ENCODE measurements at regions not wholly inside any gene's neighbourhood (a gene's known extent, or its start where the extent isn't known, plus 50 kb on each side); places are given as distances from the start of the nearest gene placed in this dataset.

DNA sequence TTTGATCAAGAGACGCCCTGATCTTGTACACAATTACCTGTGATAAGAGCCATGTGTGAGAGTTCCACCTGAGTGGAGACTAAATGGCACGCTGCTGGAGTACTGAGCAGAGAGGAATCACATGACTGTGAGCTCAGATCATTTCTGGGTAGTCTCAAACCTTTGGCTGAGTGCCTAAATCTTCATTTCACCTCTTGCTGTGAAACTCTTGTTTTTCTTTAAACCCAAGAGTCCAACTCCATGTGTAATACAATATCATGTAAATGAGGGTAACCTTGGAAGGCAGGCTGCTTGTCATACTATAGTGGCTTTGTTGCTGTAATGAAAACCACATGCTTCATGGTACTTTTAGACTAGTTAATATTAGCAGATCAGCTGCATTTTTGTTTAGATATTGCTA is 156.9 kb downstream of the CAND1 start:
- DNase-seq (ENCODE audit: low read depth in 2 of 2): no peak

- no peak for DNase-seq (ENCODE audit: low read depth in 2 of 2)
Measured at GRCh38 chr12:67427336-67427735, 158.2 kb downstream of the CAND1 start.

GRCh38 chr12:67428431-67428830 is 159.3 kb downstream of the CAND1 start:
- DNase-seq (ENCODE audit: low read depth in 2 of 2): no peak

DNA sequence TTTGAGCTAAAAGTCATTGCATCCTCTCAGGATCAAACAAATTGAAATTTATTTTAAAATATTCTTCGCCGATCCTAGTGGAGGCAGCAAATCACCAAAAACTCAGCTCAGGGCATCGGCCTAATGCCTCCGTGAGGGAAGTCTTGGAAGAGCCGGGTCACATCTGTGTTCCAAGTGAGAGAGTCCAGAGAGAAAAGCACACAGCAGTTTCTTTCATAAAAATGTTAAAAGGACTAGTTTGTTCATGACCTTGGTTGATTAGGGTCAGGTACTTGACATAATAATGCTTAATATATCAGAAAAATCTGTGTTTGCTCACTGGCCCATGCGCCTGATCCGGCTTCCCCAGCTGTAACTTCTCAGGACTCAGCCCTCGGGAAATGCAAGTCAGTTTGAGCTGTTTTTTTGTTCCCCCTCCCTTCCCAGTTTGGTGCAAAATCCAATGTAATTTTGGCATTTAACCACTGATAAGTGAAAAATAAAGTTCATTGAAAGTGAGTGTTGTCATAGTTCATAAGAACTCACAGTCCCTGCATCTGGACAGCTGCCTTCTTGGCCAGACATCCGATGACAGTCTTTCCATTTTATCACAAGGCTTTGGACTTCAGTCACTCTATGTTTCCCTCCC is 161.7 kb downstream of the CAND1 start:
- no peak for DNase-seq (ENCODE audit: low read depth in 2 of 2)

DNA sequence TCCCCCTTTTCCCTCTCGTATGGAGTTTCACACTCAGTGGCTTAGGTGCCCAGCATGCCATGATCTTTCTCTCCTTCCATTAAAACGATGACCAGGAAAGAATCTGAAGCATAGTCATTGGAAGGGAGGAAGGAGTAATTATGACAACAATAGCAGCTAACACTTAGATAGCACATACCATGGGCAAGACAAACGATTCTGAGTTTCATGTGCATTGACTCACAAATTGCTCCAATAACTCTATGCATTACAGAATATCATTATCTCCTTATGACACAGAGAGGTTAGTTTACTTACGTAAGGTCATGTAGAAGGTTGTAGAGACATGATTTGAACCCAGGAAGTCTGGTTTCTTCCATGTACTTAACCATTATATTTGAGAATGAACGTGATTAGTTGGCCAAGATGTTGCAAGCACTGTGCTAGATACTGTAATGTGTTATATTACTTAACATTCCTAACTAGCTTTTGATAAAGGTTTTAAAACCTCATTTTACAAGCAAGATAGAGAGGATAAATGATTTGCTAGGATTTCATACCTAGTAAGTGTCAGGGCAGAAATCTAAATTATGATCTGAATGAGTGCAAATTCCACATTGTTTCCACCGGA is 162.4 kb downstream of the CAND1 start:
- DNase-seq (ENCODE audit: low read depth in 2 of 2): no peak

GRCh38 chr12:67433385-67434175 is 164.4 kb downstream of the CAND1 start:
- no peak for DNase-seq (ENCODE audit: low read depth in 2 of 2)

GRCh38 chr12:67434671-67435370 is 165.7 kb downstream of the CAND1 start:
- no peak for DNase-seq (ENCODE audit: low read depth in 2 of 2)

DNA sequence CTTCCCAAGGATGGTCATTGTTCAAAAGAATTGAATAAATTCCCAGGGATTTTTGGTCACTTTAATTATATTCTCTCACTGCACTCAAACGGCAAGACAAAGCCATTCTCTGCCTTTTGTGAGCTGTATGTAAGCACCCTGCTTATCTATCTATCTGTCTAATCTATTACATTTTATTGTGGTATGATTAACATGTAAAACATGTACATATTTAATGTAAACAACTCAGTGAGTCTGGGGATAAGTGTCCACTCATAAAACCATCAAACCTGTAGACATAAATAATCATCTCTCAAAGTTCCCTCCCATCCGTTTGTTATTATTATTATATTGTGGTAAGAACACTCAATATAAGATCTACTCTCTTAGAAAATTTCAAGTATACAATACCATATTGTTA is 167.1 kb downstream of the CAND1 start:
- no peak for DNase-seq (ENCODE audit: low read depth in 2 of 2)

GRCh38 chr12:67437011-67437410 is 167.9 kb downstream of the CAND1 start:
- DNase-seq (ENCODE audit: low read depth in 2 of 2): no peak

DNA sequence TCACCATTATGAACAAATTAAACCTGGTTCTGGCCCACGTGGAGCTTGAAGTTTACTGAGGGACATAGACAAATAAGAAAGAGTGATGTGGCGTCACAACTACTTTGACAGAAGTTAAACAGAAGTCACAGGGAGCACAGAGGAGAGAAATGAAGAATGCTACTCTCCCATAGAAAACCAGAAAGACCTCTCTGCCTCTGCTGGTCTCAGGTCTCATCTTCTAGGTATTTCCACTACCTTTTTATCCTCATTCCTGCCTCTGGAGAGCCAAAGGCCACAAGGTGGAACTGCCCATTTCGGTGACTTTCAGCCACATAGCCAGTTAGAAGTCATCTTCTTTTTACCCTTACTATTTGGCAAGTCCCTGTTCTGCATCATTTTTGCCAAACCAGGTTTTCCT is 170.5 kb downstream of the CAND1 start:
- no peak for DNase-seq (ENCODE audit: low read depth in 2 of 2)

DNA sequence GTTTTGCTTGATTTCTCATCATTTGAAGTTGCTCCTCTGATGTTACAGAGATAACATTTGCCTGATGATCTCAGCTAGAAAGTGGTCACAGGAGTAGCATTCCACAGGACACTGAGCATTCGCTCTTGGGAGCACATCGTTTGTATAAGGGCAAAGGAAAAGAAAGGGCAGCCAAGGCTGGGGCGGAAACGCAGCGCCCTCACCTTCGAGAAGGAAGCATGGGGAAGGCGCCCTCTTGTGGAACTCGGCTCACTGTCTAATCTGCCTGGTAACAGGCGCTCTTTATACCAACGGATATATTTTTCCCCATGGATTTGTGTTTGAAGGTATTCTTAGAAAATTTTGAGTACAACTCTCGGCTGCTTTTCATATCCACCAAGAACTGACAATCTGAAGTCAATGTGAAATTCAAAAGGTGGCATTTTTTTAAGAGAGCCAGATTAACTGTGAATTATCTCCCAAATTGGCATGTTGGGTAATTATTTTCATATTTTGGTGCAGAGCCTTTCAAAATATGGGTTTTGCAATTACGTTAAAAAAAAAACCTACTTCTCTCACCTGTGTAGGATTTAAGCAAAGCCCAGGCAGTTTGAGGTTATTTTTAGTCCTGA is 172.7 kb downstream of the CAND1 start:
- peak; percentile 69 to 72 for DNase-seq (ENCODE audit: low read depth in 2 of 2)

DNA sequence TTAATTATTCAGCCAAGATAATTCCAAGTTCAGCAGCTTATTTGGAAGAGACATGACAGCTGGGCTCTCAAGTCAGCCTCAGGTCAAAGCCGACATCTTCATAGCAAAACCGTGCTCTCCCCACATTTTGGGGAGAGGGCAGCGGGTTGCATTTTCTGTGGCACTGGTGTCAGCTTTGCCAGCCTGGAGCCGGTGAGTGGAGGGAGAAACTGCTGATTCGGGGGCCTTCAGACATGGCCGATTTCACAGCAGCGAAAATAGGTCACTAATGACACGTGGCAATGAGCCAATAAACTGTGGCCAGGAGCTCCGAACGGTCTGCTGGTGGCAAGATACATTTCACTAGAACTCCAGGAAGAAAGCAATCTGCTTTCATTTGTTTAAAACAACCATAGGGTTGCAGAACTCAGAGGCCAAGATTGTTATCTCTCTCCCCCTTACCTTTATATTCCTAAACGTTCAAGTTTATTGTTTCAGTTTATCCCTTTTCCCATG is 173.2 kb downstream of the CAND1 start:
- no peak for DNase-seq (ENCODE audit: low read depth in 2 of 2)

GRCh38 chr12:67442896-67443295 is 173.7 kb downstream of the CAND1 start:
- DNase-seq (ENCODE audit: low read depth in 2 of 2): no peak

GRCh38 chr12:67444542-67444941 is 175.4 kb downstream of the CAND1 start:
- no peak for DNase-seq (ENCODE audit: low read depth in 2 of 2)

- DNase-seq (ENCODE audit: low read depth in 2 of 2): no peak
Measured at GRCh38 chr12:67446716-67447115, 177.6 kb downstream of the CAND1 start.

DNA sequence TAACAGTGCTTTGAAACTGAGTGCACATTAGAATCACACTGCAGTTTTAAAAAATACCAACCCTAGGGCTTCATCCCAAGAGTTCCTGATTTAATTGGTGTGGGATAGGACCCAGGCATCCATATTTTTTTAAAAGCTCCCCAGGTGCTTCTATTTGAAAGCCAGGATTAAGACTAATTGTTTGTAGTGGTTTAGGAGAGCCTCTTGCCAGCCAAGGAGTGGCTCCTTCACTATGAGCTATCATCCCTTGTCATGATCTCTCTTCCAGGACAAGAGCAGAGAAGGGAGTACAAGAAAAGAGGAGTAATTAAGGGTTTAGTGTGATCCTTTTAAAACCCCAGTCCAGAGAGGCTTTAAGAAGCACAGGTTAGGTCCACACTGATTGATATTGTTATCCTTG is 178.0 kb downstream of the CAND1 start:
- DNase-seq (ENCODE audit: low read depth in 2 of 2): no peak

DNA sequence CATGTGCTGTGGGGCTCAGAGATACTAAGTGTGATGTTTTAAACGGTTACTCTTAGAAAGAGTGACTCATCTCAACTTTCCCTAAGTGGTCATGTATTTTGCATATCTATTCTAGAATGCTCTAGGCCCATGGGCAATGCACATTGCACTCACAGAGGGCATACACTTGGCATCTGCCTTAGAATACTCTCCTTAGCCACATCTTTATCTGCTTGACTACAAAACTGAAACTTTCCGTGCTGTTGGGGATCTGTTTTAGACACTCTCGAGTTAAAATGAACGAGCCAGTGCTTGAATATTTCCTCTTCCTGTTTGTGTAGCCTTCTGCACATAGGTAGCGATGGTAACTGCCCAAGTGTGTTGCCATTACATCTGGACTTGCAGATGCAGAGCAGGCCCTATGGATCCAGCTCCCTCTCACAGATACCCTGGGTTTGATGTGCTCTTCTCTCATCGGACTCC is 180.5 kb downstream of the CAND1 start:
- DNase-seq (ENCODE audit: low read depth in 2 of 2): no peak

- no peak for DNase-seq (ENCODE audit: low read depth in 2 of 2)
Measured at GRCh38 chr12:67450441-67450840, 181.3 kb downstream of the CAND1 start.

DNA sequence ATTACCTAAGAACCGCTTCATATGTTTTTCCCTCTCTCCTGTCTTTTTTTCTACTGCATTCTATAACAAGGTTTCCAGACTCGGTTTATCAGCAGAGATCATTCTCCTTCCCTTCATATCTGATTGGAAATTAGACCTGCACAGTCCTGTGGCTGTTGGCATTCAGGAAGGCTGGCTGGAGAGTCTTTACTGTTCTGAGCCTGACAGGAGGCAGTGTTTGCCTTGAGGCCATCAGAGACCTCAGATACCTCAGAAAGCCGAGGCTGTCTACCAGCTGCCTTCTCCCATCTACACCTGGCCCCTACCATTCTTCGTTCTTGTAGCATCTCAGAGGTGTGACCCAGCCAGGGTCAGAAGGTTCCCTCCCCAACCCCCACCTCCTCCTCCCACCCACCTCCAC is 182.0 kb downstream of the CAND1 start:
- DNase-seq (ENCODE audit: low read depth in 2 of 2): no peak

DNA sequence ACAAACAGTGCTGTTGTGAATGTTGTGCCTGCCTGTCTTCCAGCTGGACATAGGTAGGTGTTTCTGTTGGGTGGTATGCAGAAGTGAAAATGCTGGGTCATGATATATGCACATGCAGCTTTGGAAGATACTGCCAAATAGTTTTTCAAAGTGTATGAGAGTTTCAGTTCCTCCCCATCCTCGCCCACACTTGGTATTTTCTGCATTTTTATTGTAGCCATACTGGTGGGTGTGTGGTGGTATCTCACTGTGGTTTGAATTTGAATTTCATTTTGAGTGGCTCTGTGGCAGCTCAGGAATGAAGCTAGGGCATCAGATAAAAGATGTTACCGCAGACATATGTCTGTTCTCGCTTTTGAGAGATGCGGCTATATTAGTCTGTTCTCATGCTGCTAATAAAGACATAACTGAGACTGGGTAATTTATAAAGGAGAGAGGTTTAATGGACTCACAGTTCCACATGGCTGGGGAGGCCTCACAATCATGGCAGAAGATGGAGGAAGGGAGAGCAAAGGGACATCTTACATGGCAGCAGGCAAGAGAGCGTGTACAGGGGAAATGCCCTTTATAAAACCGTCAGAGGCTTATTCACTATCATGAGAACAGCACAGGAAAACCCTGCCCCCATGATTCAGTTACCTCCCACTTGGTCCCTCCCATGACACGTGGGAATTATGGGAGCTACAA is 183.1 kb downstream of the CAND1 start:
- DNase-seq (ENCODE audit: low read depth in 2 of 2): no peak

DNA sequence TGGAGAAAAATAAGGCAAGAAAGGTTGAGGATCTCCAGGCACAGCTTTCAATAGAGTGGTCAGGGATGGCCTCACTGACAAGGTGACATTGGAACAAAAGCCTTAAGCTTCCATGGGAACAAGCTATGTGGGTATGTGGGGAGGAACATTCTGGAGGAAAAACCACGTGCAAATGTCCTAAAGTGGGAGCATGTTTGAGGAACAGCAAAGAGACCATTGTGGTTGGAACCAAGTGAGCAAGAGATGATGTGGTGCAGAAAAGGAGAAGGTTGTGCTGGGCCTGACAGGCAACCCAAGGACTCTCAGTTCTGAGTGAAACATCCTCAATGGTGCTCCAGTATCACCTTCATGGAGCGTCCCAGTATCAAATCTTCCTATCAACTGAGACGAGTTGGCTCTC is 184.0 kb downstream of the CAND1 start:
- no peak for DNase-seq (ENCODE audit: low read depth in 2 of 2)
